ENCODE measurements at regions not wholly inside any gene's neighbourhood (a gene's known extent, or its start where the extent isn't known, plus 50 kb on each side); places are given as distances from the start of the nearest gene placed in this dataset.
"Not testable (repeated sequence)": the region's sequence is repeated elsewhere in the genome, so short reads cannot be mapped to it uniquely, and the experiment has no call there.

DNA sequence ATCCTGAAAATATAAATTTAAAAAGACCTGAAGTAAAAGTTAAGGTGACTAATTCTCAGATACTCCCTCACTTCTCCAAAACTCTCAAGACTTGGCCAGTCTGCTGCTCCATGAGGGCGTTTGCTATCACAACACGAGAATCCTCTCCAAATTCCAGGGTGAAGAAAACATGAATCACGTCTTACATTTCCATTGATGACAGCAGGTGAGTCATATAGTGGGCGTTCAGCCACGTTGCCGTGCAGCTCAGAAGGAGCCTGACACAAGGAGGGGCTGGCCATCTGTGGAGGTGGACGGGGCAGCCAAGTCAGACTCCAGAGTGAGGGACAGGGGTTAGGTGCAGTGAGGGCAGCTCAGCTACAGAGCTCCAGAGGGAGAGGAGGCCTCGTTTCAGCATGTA is 555.1 kb upstream of the ADAMTS16 start:
- Mint-ChIP-seq H3K9me3 (peaks cover 7% of the 10 kb centered on the region), H3K4me3 (no peak overlapping the region), H3K4me1 (no peaks in the 10 kb centered on the region), H3K27ac (no peak overlapping the region), H3K27me3 (no peaks in the 10 kb centered on the region), H3K36me3 (ENCODE audit: low read depth) (no peaks in the 10 kb centered on the region)
- TF ChIP-seq, protein P1, sequence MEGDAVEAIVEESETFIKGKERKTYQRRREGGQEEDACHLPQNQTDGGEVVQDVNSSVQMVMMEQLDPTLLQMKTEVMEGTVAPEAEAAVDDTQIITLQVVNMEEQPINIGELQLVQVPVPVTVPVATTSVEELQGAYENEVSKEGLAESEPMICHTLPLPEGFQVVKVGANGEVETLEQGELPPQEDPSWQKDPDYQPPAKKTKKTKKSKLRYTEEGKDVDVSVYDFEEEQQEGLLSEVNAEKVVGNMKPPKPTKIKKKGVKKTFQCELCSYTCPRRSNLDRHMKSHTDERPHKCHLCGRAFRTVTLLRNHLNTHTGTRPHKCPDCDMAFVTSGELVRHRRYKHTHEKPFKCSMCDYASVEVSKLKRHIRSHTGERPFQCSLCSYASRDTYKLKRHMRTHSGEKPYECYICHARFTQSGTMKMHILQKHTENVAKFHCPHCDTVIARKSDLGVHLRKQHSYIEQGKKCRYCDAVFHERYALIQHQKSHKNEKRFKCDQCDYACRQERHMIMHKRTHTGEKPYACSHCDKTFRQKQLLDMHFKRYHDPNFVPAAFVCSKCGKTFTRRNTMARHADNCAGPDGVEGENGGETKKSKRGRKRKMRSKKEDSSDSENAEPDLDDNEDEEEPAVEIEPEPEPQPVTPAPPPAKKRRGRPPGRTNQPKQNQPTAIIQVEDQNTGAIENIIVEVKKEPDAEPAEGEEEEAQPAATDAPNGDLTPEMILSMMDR (IDR thresholded peaks at IDR 0.05): no peak
- CTCF ChIA-PET: no interaction called here
- intact Hi-C loops (cut with micrococcal nuclease): no loop called here
- POLR2A ChIA-PET: no interaction called here
- DNase-seq (no peak), ATAC-seq (ENCODE audit: low read depth) (no peak)

DNA sequence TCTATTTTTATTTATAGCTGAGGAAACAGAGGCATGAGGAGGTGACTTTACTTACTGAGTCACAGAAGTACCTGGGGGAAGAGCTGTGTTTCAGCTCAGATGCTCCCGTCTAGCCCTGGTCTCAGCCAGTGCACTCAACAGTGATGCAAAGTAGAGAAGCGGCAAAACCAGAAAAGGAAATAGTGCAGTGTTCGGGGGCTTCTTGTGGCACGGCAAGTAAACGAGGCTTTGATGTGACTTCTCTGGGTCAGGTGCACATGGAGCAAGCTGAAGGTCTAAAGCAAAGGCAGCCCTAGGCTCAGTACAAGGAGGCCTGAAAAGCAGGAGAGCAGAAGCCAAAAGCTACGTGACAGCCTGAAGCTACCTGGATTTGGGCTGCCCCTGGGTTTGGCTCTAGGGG is 526.7 kb upstream of the ADAMTS16 start:
- ATAC-seq (ENCODE audit: low read depth) (no peak), DNase-seq (no peak)
- no peak overlapping the region for H3K27ac Mint-ChIP-seq
- no peaks in the 10 kb centered on the region for H3K4me1 Mint-ChIP-seq
- intact Hi-C loops (cut with micrococcal nuclease): no loop called here
- no peaks in the 10 kb centered on the region for H3K27me3 Mint-ChIP-seq
- H3K9me3 Mint-ChIP-seq: peaks cover 8% of the 10 kb centered on the region
- POLR2A ChIA-PET: no interaction called here
- H3K4me3 Mint-ChIP-seq: no peak overlapping the region
- no peaks in the 10 kb centered on the region for H3K36me3 Mint-ChIP-seq (ENCODE audit: low read depth)
- TF ChIP-seq, protein P1 (IDR thresholded peaks at IDR 0.05): no peak
- CTCF ChIA-PET: no interaction called here

- intact Hi-C loops (cut with micrococcal nuclease): no loop called here
- CTCF ChIA-PET: no interaction called here
- no peak for ATAC-seq (ENCODE audit: low read depth)
- no peaks in the 10 kb centered on the region for H3K4me1 Mint-ChIP-seq
- H3K9me3 Mint-ChIP-seq: peaks cover 8% of the 10 kb centered on the region
- TF ChIP-seq, protein P1 (IDR thresholded peaks at IDR 0.05): no peak
- POLR2A ChIA-PET: no interaction called here
- H3K36me3 Mint-ChIP-seq (ENCODE audit: low read depth): no peaks in the 10 kb centered on the region
- no peak for DNase-seq
- H3K4me3 Mint-ChIP-seq: no peak overlapping the region
- no peak overlapping the region for H3K27ac Mint-ChIP-seq
- H3K27me3 Mint-ChIP-seq: no peaks in the 10 kb centered on the region
Observed at GRCh38 chr5:4614088-4614487, 526.0 kb upstream of the ADAMTS16 start.

DNA sequence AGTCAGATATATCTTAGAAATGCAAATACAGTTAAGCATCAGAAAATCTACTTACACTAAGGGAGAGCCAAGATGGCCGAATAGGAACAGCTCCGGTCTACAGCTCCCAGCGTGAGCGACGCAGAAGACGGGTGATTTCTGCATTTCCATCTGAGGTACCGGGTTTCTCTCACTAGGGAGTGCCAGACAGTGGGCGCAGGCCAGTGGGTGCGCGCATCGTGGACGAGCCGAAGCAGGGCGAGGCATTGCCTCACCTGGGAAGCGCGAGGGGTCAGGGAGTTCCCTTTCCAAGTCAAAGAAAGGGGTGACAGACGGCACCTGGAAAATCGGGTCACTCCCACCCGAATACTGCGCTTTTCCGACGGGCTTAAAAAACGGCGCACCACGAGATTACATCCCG is 524.8 kb upstream of the ADAMTS16 start:
- DNase-seq; intact Hi-C loops (cut with micrococcal nuclease); H3K4me3 Mint-ChIP-seq: not testable (repeated sequence)

GRCh38 chr5:4625206-4625896 is 514.8 kb upstream of the ADAMTS16 start:
- Mint-ChIP-seq H3K9me3 (peaks cover 11% of the 10 kb centered on the region), H3K27ac (no peak overlapping the region), H3K4me3 (no peak overlapping the region), H3K4me1 (no peaks in the 10 kb centered on the region), H3K27me3 (no peaks in the 10 kb centered on the region), H3K36me3 (ENCODE audit: low read depth) (no peaks in the 10 kb centered on the region)
- TF ChIP-seq, protein P1 (IDR thresholded peaks at IDR 0.05): no peak
- DNase-seq (no peak), ATAC-seq (ENCODE audit: low read depth) (no peak)
- POLR2A ChIA-PET: no interaction called here
- intact Hi-C loops (cut with micrococcal nuclease): no loop called here
- CTCF ChIA-PET: no interaction called here

More for the DNA sequence above, 524.8 kb upstream of the ADAMTS16 start:
- H3K27me3 Mint-ChIP-seq; POLR2A ChIA-PET; CTCF ChIA-PET; H3K4me1 Mint-ChIP-seq; H3K9me3 Mint-ChIP-seq; ATAC-seq (ENCODE audit: low read depth); H3K36me3 Mint-ChIP-seq (ENCODE audit: low read depth); H3K27ac Mint-ChIP-seq: not testable (repeated sequence)

DNA sequence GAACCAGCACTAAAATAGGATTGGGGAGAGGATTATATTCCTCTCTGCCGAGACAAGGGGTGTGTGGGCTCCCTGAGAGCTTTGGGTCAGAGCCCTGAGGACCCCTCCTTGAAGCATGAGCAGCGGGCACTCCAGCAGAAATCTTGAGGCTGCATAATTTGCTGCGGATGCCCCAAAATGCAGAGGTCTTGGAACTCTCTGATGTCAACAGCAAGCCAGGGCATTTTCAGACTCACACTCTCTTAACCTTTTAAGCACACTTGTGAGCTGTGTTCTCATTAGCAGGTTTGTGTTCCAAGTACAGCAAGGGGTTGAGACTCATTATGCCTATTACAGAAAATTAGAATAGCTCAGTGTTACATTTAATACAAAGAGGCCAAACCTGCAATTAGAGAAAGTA is 513.0 kb upstream of the ADAMTS16 start:
- no peak for DNase-seq
- Mint-ChIP-seq H3K4me3 (no peak overlapping the region), H3K36me3 (ENCODE audit: low read depth) (no peaks in the 10 kb centered on the region), H3K4me1 (no peaks in the 10 kb centered on the region), H3K27me3 (no peaks in the 10 kb centered on the region), H3K9me3 (peaks cover 13% of the 10 kb centered on the region), H3K27ac (no peak overlapping the region)
- POLR2A ChIA-PET: no interaction called here
- no peak for ATAC-seq (ENCODE audit: low read depth)
- CTCF ChIA-PET: no interaction called here
- intact Hi-C loops (cut with micrococcal nuclease): no loop called here
- TF ChIP-seq, protein P1 (IDR thresholded peaks at IDR 0.05): no peak

All from activated B cell treated with CpG ODN at 0.5 μM for 24 hours (primary cell).